ES-I3 (cell line): ENCODE measurements at regions not wholly inside any gene's neighbourhood (a gene's known extent, or its start where the extent isn't known, plus 50 kb on each side); places are given as distances from the start of the nearest gene placed in this dataset.

ENCODE experiments used
- H3K36me3 ChIP-seq: 2 replicates; pipeline ENCODE4 v1.6.1; 2013; ENCODE audit warnings: mild to moderate bottlenecking, low read length, control low read depth, moderate library complexity; ENCODE audit not compliant: insufficient read depth
- H3K4me1 ChIP-seq: 2 replicates; pipeline ENCODE4 v1.6.1; 2013; ENCODE audit warnings: mild to moderate bottlenecking, control low read depth, low read length; ENCODE audit not compliant: insufficient read depth
- H3K9ac ChIP-seq: 2 replicates; pipeline ENCODE4 v1.6.1; 2013; ENCODE audit warnings: low read depth, mild to moderate bottlenecking, low read length, moderate library complexity
- H3K9me3 ChIP-seq: 2 replicates; pipeline ENCODE4 v1.6.1; 2013; ENCODE audit warnings: mild to moderate bottlenecking, low read length, moderate library complexity; ENCODE audit not compliant: control insufficient read depth, insufficient read depth

DNA sequence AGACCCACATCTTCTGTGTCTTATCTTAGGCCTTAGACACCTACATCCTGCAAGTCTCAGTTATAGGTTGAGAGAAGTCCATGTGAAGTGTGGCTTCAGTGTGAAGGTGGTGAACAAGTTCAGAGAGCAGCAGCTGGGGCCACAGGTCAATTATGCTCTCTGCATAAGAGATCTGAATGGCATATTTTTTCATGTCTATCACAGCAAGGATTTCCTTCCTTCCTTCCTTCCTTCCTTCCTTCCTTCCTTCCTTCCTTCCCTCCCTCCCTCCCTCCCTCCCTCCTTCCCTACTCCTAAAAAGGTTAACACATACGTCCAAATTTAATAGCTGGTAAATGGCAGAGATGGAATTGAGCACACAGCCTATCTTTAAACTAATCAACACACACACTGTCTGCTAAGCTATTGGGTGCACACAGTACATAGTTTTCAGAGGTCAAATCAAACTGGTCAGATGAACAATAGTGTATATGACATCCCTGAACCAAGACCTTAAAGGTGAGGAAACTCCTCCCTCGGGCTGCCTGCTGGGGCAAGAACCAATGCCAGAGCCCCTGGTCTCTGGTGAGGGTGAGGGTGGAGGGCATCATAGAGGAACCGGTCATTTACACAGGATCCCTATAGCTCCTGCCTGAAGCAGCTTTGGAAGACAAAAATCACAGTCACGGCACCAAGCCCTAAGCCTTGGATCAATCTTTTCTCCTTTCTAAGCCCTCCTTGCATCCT, 240.9 kb downstream of the ICOS start:
- Histone ChIP-seq H3K4me1 (no peaks in the 10 kb centered on the region), H3K9me3 (no peaks in the 10 kb centered on the region), H3K36me3 (no peaks in the 10 kb centered on the region), H3K9ac (no peak overlapping the region)

DNA sequence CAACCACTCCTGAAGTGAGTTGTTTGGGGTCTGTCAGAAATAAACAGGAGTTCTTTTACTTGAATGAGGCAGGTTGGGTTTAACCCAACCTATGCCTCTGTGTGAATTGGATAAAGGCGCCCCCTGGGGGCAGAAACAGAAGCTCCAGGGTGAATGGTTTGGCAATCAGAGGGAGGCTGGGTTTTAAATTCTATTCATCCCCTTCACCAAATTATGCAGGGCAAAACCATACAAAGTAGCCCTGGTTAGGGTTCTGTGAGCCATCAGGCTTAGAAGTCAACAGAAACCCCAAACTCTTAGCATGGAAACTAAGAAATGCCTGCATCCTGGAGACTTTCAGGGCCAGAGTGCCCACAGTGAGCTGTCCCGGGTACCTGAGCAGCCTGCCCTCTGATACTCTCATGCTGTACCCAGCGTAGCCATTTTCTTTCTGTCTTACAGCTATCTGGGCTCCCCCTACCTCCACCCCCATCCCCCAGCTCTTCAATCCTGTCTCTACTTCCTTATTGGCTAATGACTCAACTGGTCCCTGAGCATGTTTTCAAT, 241.5 kb downstream of the ICOS start:
- no peaks in the 10 kb centered on the region for H3K36me3 ChIP-seq

DNA sequence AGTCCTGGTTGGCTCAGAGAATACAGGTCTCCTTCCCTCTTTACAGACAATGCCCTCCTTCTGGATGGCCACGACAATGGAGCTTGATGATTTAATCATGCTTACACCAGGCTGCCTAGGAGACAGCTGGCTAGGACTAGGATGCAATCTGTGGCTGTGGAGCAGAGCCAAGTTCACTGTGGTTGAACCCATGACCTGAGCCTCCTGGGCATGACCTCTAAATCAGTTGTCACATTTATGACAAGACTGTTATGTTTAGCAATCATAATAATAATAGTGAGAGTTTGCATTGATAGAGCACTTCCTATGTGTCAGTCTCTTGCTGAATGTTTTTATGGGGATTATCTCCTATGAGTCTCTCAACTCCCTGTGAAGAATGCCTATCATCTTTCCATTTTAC, 244.1 kb downstream of the ICOS start:
- Histone ChIP-seq H3K4me1 (no peaks in the 10 kb centered on the region), H3K36me3 (no peaks in the 10 kb centered on the region), H3K9ac (no peak overlapping the region), H3K9me3 (no peaks in the 10 kb centered on the region)

More for the DNA sequence above, 241.5 kb downstream of the ICOS start:
- H3K9ac ChIP-seq = no peak overlapping the region
- no peaks in the 10 kb centered on the region for H3K4me1 ChIP-seq
- no peaks in the 10 kb centered on the region for H3K9me3 ChIP-seq

DNA sequence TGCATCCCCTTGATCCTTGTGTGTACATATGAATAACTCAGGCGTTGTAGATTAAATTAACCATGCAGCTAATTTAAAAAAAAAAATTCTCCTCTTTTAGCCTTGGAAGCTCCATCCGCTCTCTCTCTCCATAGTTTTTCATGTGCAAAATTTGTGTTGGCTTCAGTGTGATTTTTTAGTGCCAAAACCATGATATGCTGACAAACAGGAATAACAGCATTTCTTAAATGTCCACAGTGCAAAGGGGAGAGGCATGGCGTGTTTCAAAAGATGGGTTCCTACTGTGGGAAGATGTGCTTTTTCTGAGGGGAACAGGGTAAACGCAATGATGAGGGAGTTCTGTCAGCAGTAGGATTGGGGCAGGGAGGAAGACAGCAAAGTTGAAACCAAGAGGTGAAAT, 247.0 kb downstream of the ICOS start:
- Histone ChIP-seq H3K9ac (no peak overlapping the region), H3K36me3 (no peaks in the 10 kb centered on the region), H3K4me1 (no peaks in the 10 kb centered on the region), H3K9me3 (no peaks in the 10 kb centered on the region)

DNA sequence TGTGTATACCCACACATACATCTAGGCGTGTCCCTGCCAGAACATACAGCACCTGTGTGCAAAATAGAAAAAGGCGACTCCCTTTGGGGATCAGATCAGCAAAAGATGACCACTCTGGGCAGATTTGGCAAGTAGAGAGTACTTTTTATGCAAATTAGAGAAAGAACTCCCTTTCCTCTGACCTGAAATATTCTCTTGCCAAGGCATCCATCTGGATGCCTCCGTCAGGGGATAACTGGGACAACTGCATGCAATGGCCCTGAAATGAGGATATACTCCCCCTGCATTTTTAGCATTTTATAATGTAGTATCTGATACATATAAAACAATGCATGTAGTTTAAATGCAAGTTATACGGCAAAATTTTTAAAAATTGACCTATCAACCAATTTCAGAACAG, 247.7 kb downstream of the ICOS start:
- Histone ChIP-seq H3K4me1 (no peaks in the 10 kb centered on the region), H3K9ac (no peak overlapping the region), H3K36me3 (no peaks in the 10 kb centered on the region), H3K9me3 (no peaks in the 10 kb centered on the region)

DNA sequence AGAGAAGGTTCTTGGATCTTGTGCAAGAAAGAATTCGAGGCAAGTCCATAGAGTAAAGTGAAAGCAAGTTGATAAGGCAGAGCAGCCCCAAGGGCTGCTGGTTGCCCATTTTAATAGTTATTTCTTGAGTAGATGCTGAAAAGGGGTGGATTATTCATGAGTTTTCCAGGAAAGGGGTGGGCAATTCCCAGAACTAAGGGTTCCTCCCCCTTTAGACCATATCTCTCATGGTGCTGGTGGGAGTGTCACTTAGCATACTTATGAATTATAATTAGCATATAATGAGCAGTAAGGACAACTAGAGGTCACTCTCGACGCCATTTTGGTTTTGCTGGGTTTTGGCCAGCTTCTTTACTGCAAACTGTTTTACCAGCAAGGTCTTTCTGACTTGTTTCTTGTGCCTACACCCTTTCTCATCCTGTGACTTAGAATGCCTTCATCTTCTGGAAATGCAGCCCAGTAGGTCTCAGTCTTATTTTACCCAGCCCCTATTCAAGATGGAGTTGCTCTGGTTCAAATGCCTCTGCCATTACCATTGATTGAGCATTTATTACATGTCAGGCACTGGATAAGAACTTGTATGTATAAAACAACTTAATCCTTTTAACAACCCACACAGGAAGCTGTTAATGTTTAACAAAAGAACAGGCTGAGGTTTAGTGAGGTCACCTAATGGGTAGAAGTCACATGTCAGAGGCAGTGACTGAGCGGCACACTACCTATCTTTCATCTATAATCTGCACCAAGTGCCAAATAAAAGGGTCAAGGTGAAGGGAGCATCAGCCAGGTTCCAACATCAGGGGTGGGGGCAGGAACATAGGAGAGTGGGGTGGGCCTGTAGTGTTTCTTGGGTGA, 250.9 kb downstream of the ICOS start:
- Histone ChIP-seq H3K36me3 (no peaks in the 10 kb centered on the region), H3K9ac (no peak overlapping the region), H3K4me1 (no peaks in the 10 kb centered on the region), H3K9me3 (no peaks in the 10 kb centered on the region)

DNA sequence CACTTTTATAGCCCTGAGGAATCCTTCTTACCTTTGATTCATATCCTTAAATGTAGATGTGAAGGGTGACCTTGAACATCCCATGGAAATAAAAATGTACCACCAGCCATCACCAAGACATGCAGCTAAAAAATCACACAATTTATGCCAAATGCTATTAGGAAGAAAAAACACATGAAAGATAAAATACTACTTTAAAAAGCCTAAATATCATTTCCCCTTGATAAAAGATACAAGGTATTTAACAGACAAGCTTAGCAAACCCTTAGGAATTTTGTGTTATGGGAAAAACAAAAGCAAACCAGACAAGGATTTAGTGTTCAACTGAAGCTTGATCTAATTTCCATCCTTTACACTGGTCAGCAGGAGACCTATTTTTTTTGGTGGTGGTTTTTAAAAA, 255.0 kb downstream of the ICOS start:
- no peaks in the 10 kb centered on the region for H3K9me3 ChIP-seq
- no peaks in the 10 kb centered on the region for H3K36me3 ChIP-seq
- H3K4me1 ChIP-seq = no peaks in the 10 kb centered on the region
- no peak overlapping the region for H3K9ac ChIP-seq

DNA sequence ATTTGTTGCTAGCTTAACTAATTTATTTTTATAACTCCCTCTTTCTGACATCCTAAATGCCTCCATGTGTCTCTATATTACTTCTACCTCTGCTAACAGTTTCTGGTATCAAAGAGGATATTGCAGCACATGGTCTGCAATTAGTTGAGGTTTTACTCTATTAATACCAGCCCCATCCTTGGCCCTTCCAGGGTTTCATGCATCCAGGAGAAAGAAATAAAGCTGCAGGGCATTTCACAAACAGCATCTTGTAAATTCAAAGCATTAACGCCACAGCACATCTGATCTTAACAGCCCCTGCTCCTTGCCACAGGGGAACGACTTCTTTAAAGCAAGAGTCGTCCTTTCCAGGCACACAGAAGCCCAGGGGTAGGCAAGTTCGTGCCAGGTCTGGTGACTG, 258.9 kb downstream of the ICOS start:
- no peaks in the 10 kb centered on the region for H3K36me3 ChIP-seq
- H3K9ac ChIP-seq = no peak overlapping the region
- no peaks in the 10 kb centered on the region for H3K4me1 ChIP-seq
- no peaks in the 10 kb centered on the region for H3K9me3 ChIP-seq

DNA sequence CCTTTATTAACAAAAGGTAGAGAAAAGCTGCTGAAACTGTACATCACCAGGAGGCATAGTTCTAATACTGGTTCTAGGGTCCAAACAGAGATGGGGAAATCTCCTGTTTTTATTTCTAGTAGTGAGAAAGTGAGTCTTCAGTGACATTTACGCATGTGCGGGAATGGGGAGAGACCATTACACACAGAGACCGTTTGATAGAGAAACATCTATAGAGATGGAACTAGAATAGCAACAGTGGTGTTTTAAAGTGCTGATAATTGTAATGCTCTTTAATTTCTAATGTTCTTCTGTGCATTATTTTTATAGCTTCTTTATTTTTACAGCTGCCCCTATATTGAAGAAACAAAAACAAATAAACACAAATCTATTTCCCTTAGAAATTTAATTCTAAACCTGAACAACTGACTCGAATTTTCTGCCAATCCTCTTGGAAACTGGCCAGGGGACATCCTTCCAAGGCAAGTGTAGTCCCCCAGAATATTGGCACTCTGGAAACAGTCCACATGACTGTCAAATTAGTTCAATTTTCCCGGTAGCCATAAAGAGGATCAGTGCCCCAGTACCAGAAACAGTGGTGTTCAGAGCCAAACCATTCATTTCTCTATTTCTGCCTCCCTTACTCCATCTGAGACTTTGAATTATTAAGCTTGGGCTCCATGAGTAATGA, 260.9 kb downstream of the ICOS start:
- H3K4me1 ChIP-seq = no peaks in the 10 kb centered on the region
- H3K9me3 ChIP-seq = no peaks in the 10 kb centered on the region
- no peak overlapping the region for H3K9ac ChIP-seq

DNA sequence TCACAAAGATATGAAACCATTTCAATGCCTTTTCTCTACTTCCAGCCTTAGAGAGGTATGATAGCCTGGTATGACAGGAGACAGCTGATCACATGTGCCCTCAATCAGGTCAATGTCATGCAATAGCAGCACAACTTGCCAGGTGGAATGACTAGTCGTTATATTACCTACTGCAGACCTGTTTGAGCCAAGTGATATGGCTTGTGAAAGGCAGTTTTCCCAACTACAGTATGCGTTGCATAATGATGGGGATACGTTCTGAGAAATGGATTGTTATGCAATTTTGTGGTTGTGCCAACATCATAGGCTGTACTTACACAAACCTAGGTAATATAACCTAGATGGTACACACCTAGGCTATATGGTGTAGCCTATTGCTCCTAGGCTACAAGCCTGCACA, 262.8 kb downstream of the ICOS start:
- Histone ChIP-seq H3K36me3 (no peaks in the 10 kb centered on the region), H3K9me3 (no peaks in the 10 kb centered on the region), H3K4me1 (peaks cover 11% of the 10 kb centered on the region), H3K9ac (no peak overlapping the region)

More for the DNA sequence above, 260.9 kb downstream of the ICOS start:
- H3K36me3 ChIP-seq = no peaks in the 10 kb centered on the region

DNA sequence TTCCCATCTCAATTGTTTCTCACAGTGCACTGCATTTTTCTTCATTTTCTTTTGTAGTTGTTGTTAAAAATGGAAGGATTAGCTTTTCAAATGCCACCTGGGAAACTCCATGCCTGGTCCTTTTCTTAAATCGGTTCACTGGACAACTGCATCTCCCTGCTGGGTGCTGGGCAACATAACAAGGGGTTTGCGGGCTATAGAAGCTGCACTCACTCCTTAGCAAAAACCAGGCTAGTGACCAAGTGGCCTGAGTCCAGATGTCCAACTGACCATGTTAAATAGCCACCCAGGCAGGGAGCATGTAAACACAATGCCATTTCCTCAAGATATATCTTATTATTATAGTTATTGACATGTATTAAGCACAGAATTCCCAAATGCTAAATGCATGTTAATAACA, 264.9 kb downstream of the ICOS start:
- no peaks in the 10 kb centered on the region for H3K36me3 ChIP-seq
- H3K9me3 ChIP-seq = no peaks in the 10 kb centered on the region
- no peak overlapping the region for H3K9ac ChIP-seq
- peaks cover 16% of the 10 kb centered on the region for H3K4me1 ChIP-seq

DNA sequence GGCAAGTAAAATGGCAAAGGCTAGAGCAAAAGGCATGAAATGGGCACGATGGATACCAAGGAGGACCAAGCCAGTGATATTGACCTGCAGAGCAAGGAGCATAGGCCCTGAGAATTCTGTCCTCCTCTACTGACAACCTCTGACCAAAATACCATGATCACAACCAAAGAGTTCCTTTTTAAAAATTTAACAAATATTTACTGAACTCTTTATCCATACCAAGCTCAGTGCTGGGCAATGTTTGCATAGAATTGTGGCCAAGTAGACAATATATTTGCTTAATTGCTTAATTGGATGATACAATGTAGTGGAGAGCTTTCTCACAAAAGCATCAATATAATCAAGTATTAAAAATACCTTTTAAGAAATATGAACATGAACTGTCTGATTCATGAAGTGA, 265.7 kb downstream of the ICOS start:
- Histone ChIP-seq H3K36me3 (no peaks in the 10 kb centered on the region), H3K4me1 (peaks cover 21% of the 10 kb centered on the region), H3K9ac (no peak overlapping the region), H3K9me3 (no peaks in the 10 kb centered on the region)

DNA sequence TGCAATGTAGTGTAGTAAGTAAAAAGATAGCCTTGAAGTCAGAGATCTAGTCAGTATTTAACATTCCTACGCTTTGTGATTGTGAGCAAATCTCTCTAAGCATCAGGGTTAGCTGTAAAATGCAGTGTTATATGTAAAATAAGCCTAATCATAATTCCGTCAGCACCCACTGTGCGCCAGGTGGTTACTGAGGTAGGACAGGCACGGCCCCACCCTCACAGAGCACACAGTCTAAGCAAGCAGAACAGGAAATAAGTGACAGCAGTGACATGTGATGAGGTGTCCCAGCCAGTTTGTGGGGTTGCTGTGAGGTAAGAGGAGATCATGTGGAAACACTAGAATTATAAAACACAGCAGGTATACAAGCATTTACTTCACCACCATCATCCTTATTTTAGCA, 267.1 kb downstream of the ICOS start:
- H3K9ac ChIP-seq = no peak overlapping the region
- peaks cover 21% of the 10 kb centered on the region for H3K4me1 ChIP-seq
- H3K36me3 ChIP-seq = no peaks in the 10 kb centered on the region
- no peaks in the 10 kb centered on the region for H3K9me3 ChIP-seq

DNA sequence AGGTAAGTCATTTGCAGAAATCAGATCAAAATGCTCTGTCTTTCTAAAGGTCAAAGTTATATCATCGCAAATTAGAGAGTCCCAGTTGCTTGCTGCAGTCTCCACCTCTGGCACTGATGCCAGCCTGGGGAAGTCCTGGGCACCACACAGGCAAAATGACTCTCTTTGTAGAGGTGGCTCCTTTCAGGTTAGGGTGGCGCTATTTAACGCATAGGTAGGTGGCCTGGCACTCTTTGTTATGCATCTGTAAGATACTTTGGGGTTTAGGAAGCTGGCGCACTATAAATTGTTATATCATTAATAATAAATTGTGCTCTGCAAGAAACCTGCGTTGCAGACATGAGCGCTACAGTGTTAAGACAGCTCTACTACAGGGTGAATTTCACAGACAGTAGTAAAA, 268.5 kb downstream of the ICOS start:
- H3K36me3 ChIP-seq = no peaks in the 10 kb centered on the region

More for the DNA sequence above, 268.5 kb downstream of the ICOS start:
- H3K9ac ChIP-seq = no peak overlapping the region
- peaks cover 21% of the 10 kb centered on the region for H3K4me1 ChIP-seq
- no peaks in the 10 kb centered on the region for H3K9me3 ChIP-seq
